OCI-LY7 (cell line): ENCODE measurements at regions not wholly inside any gene's neighbourhood (a gene's known extent, or its start where the extent isn't known, plus 50 kb on each side); places are given as distances from the start of the nearest gene placed in this dataset.

Source experiments
- CTCF ChIP-seq: fragments of 200-600 bp; sonication (generic); conservative IDR thresholded peaks from 2 replicates; pipeline ENCODE4 v1.5.1; 2014; ENCODE audit warnings: mild to moderate bottlenecking, antibody characterized with exemption, low read length, moderate library complexity, mixed read lengths
- EZH2phosphoT487 ChIP-seq: fragments of 200-600 bp; sonication (generic); IDR thresholded peaks from 2 replicates; pipeline ENCODE4 v1.6.1; 2018; ENCODE audit warnings: low read depth, borderline replicate concordance, mild to moderate bottlenecking, mixed run types, antibody characterized with exemption, low read length, moderate library complexity, mixed read lengths

- TF ChIP-seq CTCF, result no peak
- TF ChIP-seq EZH2phosphoT487, result no peak
Observed at GRCh38 chr3:55180161-55180560, 252.3 kb upstream of the LRTM1 start.
